Prostate gland (tissue), 2 donors: ENCODE measurements at regions not wholly inside any gene's neighbourhood (a gene's known extent, or its start where the extent isn't known, plus 50 kb on each side); places are given as distances from the start of the nearest gene placed in this dataset.

Source experiments
- DNase-seq: peaks from one replicate; pipeline ENCODE4 v3.0.0-alpha.2; 2019; ENCODE audit warnings: low spot score
- H3K27ac ChIP-seq, 2 donors: fragments of 200-600 bp; sonication (generic); 2 replicates each; pipeline ENCODE4 v1.5.1; 2017 to 2019
- H3K27me3 ChIP-seq: fragments of 200-600 bp; sonication (generic); replicated peaks from 2 replicates; pipeline ENCODE4 v1.5.1; 2019; ENCODE audit not compliant: insufficient read depth
- H3K36me3 ChIP-seq, 2 donors: fragments of 200-600 bp; sonication (generic); 1 replicate in 1 of 2; 2 replicates in 1 of 2; pipeline versions ENCODE4 v1.5.1 to v1.8.1; 2017 to 2019
- H3K4me1 ChIP-seq: fragments of 200-600 bp; sonication (generic); replicated peaks from 2 replicates; pipeline ENCODE4 v1.5.1; 2019
- H3K4me3 ChIP-seq, 2 donors: fragments of 200-600 bp; sonication (generic); 2 replicates each; pipeline ENCODE4 v1.5.1; 2017 to 2019
- H3K9me3 ChIP-seq: fragments of 200-600 bp; sonication (generic); 2 replicates; pipeline ENCODE4 v1.5.1; 2017
- POLR2A ChIP-seq: fragments of 450-650 bp; IDR thresholded peaks from one replicate; pipeline ENCODE4 v1.6.1; 2016; ENCODE audit warnings: antibody characterized with exemption, mild to moderate bottlenecking
- POLR2AphosphoS5 ChIP-seq: sonication (generic); formaldehyde crosslinking; IDR thresholded peaks from one replicate; pipeline ENCODE4 v1.6.1; 2017; ENCODE audit warnings: antibody characterized with exemption
- WGBS: methylation state at CpG from one replicate; pipeline ENCODE4 v1.1.5; 2018; 5-methylcytosine and 5-hydroxymethylcytosine counted together
- intact Hi-C: fragments of 100-400 bp; cut with DNase I; formaldehyde crosslinking; loops from one replicate; pipeline ENCODE4 v1.14.2; 2022
- TF ChIP-seq, protein P1 (sequence below), 4 experiments: fragments of 200-600 bp in 2 of 4; fragments of 450-650 bp in 2 of 4; sonication (generic) in 2 of 4; IDR thresholded peaks; 1 replicate in 3 of 4; 2 replicates in 1 of 4; pipeline ENCODE4 v1.5.1; 2016 to 2019; ENCODE audit warnings: antibody characterized with exemption in 4 of 4, mild to moderate bottlenecking in 2 of 4, moderate library complexity in 2 of 4

- H3K4me1 ChIP-seq, result no peaks in the 10 kb centered on the region
- H3K9me3 ChIP-seq, result no peaks in the 10 kb centered on the region
- H3K27ac ChIP-seq, result no peak overlapping the region
- no peak for DNase-seq
- intact Hi-C loops, result no loop called here
- H3K36me3 ChIP-seq, result no peaks in the 10 kb centered on the region
- TF ChIP-seq POLR2A (no peak), POLR2AphosphoS5 (no peak)
- TF ChIP-seq, protein P1, sequence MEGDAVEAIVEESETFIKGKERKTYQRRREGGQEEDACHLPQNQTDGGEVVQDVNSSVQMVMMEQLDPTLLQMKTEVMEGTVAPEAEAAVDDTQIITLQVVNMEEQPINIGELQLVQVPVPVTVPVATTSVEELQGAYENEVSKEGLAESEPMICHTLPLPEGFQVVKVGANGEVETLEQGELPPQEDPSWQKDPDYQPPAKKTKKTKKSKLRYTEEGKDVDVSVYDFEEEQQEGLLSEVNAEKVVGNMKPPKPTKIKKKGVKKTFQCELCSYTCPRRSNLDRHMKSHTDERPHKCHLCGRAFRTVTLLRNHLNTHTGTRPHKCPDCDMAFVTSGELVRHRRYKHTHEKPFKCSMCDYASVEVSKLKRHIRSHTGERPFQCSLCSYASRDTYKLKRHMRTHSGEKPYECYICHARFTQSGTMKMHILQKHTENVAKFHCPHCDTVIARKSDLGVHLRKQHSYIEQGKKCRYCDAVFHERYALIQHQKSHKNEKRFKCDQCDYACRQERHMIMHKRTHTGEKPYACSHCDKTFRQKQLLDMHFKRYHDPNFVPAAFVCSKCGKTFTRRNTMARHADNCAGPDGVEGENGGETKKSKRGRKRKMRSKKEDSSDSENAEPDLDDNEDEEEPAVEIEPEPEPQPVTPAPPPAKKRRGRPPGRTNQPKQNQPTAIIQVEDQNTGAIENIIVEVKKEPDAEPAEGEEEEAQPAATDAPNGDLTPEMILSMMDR (IDR thresholded peaks at IDR 0.05), result no peak
- H3K4me3 ChIP-seq, result no peak overlapping the region
- H3K27me3 ChIP-seq, result peaks cover 41% of the 10 kb centered on the region
- WGBS, result 2% methylated on average over 28 of the region's 28 CpGs
Measured at GRCh38 chr6:27672113-27672799, 199.4 kb upstream of the ZNF184 start.

DNA sequence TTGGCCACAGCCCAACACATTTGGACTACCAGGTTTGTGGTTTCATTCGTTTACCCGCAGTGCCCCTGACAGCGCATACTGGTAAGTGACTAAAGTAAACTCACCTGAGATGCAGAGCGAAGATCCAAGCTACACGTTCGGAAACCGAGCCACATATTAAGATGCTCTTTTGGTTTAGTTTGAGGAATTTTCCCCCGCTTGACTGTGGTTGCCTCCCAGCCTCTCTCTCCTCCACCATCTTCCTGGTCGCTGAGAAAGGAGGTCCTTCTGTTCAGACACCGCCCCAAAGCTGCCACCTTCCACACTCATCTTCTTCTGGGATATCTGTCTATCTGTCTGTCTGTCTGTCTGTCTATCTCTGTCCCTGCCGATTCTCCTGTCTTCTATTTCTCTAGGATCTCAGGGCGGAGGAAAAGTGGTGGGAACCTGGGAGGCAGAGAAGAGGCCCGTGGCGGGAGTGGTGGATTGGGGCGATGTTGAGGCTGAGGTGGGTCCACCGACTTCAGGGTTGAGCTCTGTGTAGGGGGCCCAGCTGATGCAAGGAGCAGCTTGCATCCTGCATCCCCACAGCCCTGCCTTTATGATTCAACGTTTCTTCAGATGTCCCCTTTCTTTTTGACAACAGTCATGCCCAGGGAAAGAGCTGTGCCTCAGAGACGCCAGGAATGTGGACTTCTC lies 196.9 kb upstream of the ZNF184 start:
- intact Hi-C loops, result no loop called here
- H3K9me3 ChIP-seq, result no peaks in the 10 kb centered on the region
- no peak overlapping the region for H3K4me3 ChIP-seq
- no peaks in the 10 kb centered on the region for H3K36me3 ChIP-seq
- TF ChIP-seq POLR2A (no peak), POLR2AphosphoS5 (no peak)
- TF ChIP-seq, protein P1 (IDR thresholded peaks at IDR 0.05), result no peak
- WGBS, result 9% methylated on average over 18 of the region's 18 CpGs
- H3K27me3 ChIP-seq, result peaks cover 39% of the 10 kb centered on the region
- no peak for DNase-seq
- H3K4me1 ChIP-seq, result no peaks in the 10 kb centered on the region
- H3K27ac ChIP-seq, result no peak overlapping the region

DNA sequence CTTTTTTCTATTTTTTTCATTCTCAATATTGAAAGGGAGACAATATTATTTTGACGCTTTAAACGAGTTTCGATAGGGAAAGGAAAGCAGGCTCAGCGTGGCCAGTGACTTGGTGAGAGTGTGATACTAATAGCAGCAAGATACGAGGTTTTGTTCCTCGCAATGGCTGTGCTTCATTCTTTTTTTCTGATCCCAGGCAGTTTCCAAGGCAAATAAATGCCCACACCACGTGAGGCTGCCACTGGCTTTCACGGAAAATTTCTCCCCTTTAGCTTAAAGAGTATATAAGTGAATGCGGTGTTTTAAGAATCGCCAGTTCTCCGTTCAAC lies 196.4 kb upstream of the ZNF184 start:
- Histone ChIP-seq H3K9me3 (no peaks in the 10 kb centered on the region), H3K27me3 (peaks cover 39% of the 10 kb centered on the region), H3K36me3 (no peaks in the 10 kb centered on the region), H3K4me1 (no peaks in the 10 kb centered on the region), H3K4me3 (no peak overlapping the region), H3K27ac (no peak overlapping the region)
- no peak for TF ChIP-seq POLR2AphosphoS5
- TF ChIP-seq, protein P1 (IDR thresholded peaks at IDR 0.05), result no peak
- TF ChIP-seq POLR2A, result no peak
- DNase-seq, result no peak
- 9% methylated on average over 11 of the region's 11 CpGs for WGBS
- intact Hi-C loops, result no loop called here

DNA sequence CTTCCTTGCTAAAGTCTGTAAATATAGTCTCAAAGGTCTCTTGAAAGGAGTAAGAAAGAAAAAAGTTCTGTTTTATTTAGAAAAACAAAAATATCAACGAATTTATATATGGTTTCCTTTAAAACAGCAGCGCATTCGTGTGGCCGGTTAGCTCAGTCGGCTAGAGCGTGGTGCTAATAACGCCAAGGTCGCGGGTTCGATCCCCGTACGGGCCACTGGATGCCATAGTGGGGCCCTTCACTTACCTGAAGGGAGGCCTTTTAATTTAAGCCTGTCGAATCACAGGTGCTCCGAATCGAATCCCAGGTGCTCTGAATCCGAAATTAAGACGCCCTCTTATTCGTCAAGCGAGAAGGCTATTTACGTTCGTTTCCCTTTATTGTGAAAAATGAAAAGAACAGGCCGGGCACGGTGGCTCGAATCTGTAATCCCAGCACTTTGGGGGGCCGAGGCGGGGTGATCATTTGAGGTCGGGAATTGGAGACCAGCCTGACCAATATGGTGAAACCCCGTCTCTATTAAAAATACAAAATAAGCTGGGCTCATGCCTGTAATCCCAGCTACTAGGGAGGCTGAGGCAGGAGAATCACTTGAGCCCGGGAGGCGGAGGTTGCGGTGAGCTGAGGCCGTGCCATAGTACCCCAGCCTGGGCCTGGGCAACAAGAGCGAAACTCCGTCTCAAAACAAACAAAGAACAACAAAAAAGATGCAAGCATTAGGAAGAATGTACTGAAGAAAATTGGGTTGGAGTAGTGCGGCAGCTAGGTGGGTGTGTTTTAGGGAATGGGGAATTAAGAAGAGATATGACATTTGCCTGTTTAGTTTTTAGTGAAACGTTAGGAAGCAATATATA lies 195.8 kb upstream of the ZNF184 start:
- no peak for DNase-seq
- H3K4me1 ChIP-seq, result no peaks in the 10 kb centered on the region
- H3K4me3 ChIP-seq, result no peak overlapping the region
- intact Hi-C loops, result no loop called here
- WGBS, result 6% methylated on average over 36 of the region's 36 CpGs
- TF ChIP-seq, protein P1 (IDR thresholded peaks at IDR 0.05), result no peak
- TF ChIP-seq POLR2A (no peak), POLR2AphosphoS5 (no peak)
- no peaks in the 10 kb centered on the region for H3K9me3 ChIP-seq
- no peaks in the 10 kb centered on the region for H3K36me3 ChIP-seq
- peaks cover 36% of the 10 kb centered on the region for H3K27me3 ChIP-seq
- H3K27ac ChIP-seq, result no peak overlapping the region
